Liver (tissue), 8 donors: ENCODE measurements at regions not wholly inside any gene's neighbourhood (a gene's known extent, or its start where the extent isn't known, plus 50 kb on each side); places are given as distances from the start of the nearest gene placed in this dataset.

Source experiments
- DNase-seq: peaks from one replicate; pipeline ENCODE4 v3.0.0-alpha.2; 2017; ENCODE audit warnings: low spot score
- H3K27ac ChIP-seq, 2 donors: one replicate each; pipeline ENCODE4 v1.7.0; 2013; ENCODE audit warnings: inconsistent platforms in 2 of 2, low read length in 2 of 2, control low read depth in 1 of 2, low read depth in 1 of 2, mild to moderate bottlenecking in 1 of 2
- H3K27me3 ChIP-seq, 4 donors: one replicate each; pipeline versions ENCODE4 v1.6.1 to v1.7.0; 2013; ENCODE audit warnings: low read length in 3 of 4, inconsistent platforms in 1 of 4, mild to moderate bottlenecking in 1 of 4, moderate library complexity in 1 of 4; ENCODE audit not compliant: control insufficient read depth in 4 of 4, insufficient read depth in 4 of 4
- H3K36me3 ChIP-seq, 4 donors: one replicate each; pipeline versions ENCODE4 v1.6.1 to v1.7.0; 2013; ENCODE audit warnings: low read length in 3 of 4, mild to moderate bottlenecking in 3 of 4, low read depth in 1 of 4, moderate library complexity in 1 of 4; ENCODE audit not compliant: control insufficient read depth in 4 of 4, insufficient read depth in 3 of 4
- H3K4me1 ChIP-seq, 4 donors: one replicate each; pipeline versions ENCODE4 v1.6.1 to v1.7.0; 2013; ENCODE audit warnings: low read length in 3 of 4, mild to moderate bottlenecking in 3 of 4, moderate library complexity in 1 of 4; ENCODE audit not compliant: control insufficient read depth in 4 of 4, insufficient read depth in 4 of 4
- H3K4me3 ChIP-seq, 3 donors: one replicate each; pipeline versions ENCODE4 v1.6.1 to v1.7.0; 2013; ENCODE audit warnings: low read length in 3 of 3, control low read depth in 1 of 3, low read depth in 1 of 3, mild to moderate bottlenecking in 1 of 3
- H3K9ac ChIP-seq, 2 donors: one replicate each; pipeline ENCODE4 v1.7.0; 2013; ENCODE audit warnings: low read length in 2 of 2, mild to moderate bottlenecking in 2 of 2, moderate library complexity in 2 of 2, control low read depth in 1 of 2, low read depth in 1 of 2
- H3K9me3 ChIP-seq, 4 donors: one replicate each; pipeline versions ENCODE4 v1.6.1 to v1.7.0; 2013; ENCODE audit warnings: low read length in 3 of 4; ENCODE audit not compliant: control insufficient read depth in 4 of 4
- CTCF ChIP-seq: fragments of 150-350 bp; IDR thresholded peaks from 2 replicates; pipeline ENCODE4 v1.5.1; 2017; ENCODE audit warnings: improper control_type of control experiment, low read depth, low read length; ENCODE audit not compliant: missing input control
- EGR1 ChIP-seq, 2 donors: IDR thresholded peaks; 2 replicates each; pipeline ENCODE4 v1.6.1; 2016 to 2018; ENCODE audit warnings: antibody characterized with exemption in 2 of 2, low read depth in 2 of 2
- FOXA2 ChIP-seq: IDR thresholded peaks from 2 replicates; pipeline ENCODE4 v1.6.1; 2016; ENCODE audit warnings: antibody characterized with exemption
- GABPA ChIP-seq, 2 donors: IDR thresholded peaks in 1 of 2; conservative IDR thresholded peaks in 1 of 2; 2 replicates each; pipeline ENCODE4 v1.6.1; 2016; ENCODE audit warnings: antibody characterized with exemption in 2 of 2, mild to moderate bottlenecking in 1 of 2, moderate library complexity in 1 of 2
- HNF4A ChIP-seq, 2 donors: conservative IDR thresholded peaks; 2 replicates each; pipeline ENCODE4 v1.6.1; 2016; ENCODE audit warnings: antibody characterized with exemption in 2 of 2, mild to moderate bottlenecking in 2 of 2
- HNF4G ChIP-seq: IDR thresholded peaks from 2 replicates; pipeline ENCODE4 v1.6.1; 2016; ENCODE audit warnings: antibody characterized with exemption
- JUND ChIP-seq, 2 donors: IDR thresholded peaks; 2 replicates each; pipeline ENCODE4 v1.6.1; 2016; ENCODE audit warnings: antibody characterized with exemption in 2 of 2
- NR2F2 ChIP-seq: IDR thresholded peaks from 2 replicates; pipeline ENCODE4 v1.6.1; 2016; ENCODE audit warnings: antibody characterized with exemption
- RAD21 ChIP-seq, 2 donors: IDR thresholded peaks; 2 replicates each; pipeline ENCODE4 v1.6.1; 2016; ENCODE audit warnings: antibody characterized with exemption in 2 of 2, mild to moderate bottlenecking in 2 of 2
- REST ChIP-seq: IDR thresholded peaks from 2 replicates; pipeline ENCODE4 v1.6.1; 2016; ENCODE audit warnings: antibody characterized with exemption, mild to moderate bottlenecking
- RXRA ChIP-seq, 2 donors: IDR thresholded peaks; 2 replicates each; pipeline ENCODE4 v1.6.1; 2017 to 2018; ENCODE audit warnings: antibody characterized with exemption in 2 of 2, mild to moderate bottlenecking in 1 of 2
- SP1 ChIP-seq: IDR thresholded peaks from 2 replicates; pipeline ENCODE4 v1.6.1; 2018; ENCODE audit warnings: antibody characterized with exemption, mild to moderate bottlenecking
- TAF1 ChIP-seq: conservative IDR thresholded peaks from 2 replicates; pipeline ENCODE4 v1.6.1; 2016; ENCODE audit warnings: antibody characterized with exemption, mild to moderate bottlenecking
- ZBTB33 ChIP-seq: IDR thresholded peaks from 2 replicates; pipeline ENCODE4 v1.6.1; 2016; ENCODE audit warnings: antibody characterized with exemption
- WGBS: extraction: QIAGEN DNeasy Blood & Tissue Kit; methylation state at CpG from one replicate; pipeline ENCODE4 v1.1.7; 2013; 5-methylcytosine and 5-hydroxymethylcytosine counted together
- donor health status: healthy.
- donor health status: healthy.
- donor health status: healthy.
- donor health status: healthy.
- donor health status: healthy.

GRCh38 chr12:46693518-46693917, 132.3 kb downstream of the SLC38A4 start:
- TF ChIP-seq JUND (IDR thresholded peaks at IDR 0.05) = no peak
- TF ChIP-seq ZBTB33 = no peak
- no peak for TF ChIP-seq RAD21 (IDR thresholded peaks at IDR 0.05)
- H3K9ac ChIP-seq = no peak overlapping the region
- H3K4me3 ChIP-seq = no peak overlapping the region
- peaks cover 0 to 5% (median 3%) of the 10 kb centered on the region in 4 donors for H3K9me3 ChIP-seq
- H3K27ac ChIP-seq = no peak overlapping the region
- 87% methylated on average over 2 of the region's 2 CpGs for WGBS
- DNase-seq = no peak
- H3K4me1 ChIP-seq = no peaks in the 10 kb centered on the region
- no peaks in the 10 kb centered on the region for H3K27me3 ChIP-seq
- H3K36me3 ChIP-seq = no peaks in the 10 kb centered on the region

GRCh38 chr12:46693034-46693433, 132.8 kb downstream of the SLC38A4 start:
- DNase-seq = no peak

GRCh38 chr12:46692606-46693005, 133.2 kb downstream of the SLC38A4 start:
- Histone ChIP-seq H3K9ac (no peak overlapping the region), H3K4me3 (no peak overlapping the region), H3K27ac (no peak overlapping the region), H3K27me3 (no peaks in the 10 kb centered on the region), H3K36me3 (no peaks in the 10 kb centered on the region), H3K4me1 (no peaks in the 10 kb centered on the region), H3K9me3 (no peaks in the 10 kb centered on the region)
- WGBS = 92% methylated on average over 3 of the region's 3 CpGs
- no peak for DNase-seq
- TF ChIP-seq NR2F2 = no peak
- no peak for TF ChIP-seq TAF1
- TF ChIP-seq RAD21 (IDR thresholded peaks at IDR 0.05) = no peak
- TF ChIP-seq HNF4G = no peak
- TF ChIP-seq ZBTB33 = no peak
- TF ChIP-seq RXRA (IDR thresholded peaks at IDR 0.05) = no peak
- no peak for TF ChIP-seq CTCF
- TF ChIP-seq REST = no peak
- TF ChIP-seq FOXA2 = no peak
- no peak for TF ChIP-seq GABPA (IDR thresholded peaks at IDR 0.05 in 1 of 2, conservative IDR thresholded peaks at IDR 0.05 in 1 of 2)

More at GRCh38 chr12:46693034-46693433, 132.8 kb downstream of the SLC38A4 start:
- TF ChIP-seq GABPA (IDR thresholded peaks at IDR 0.05 in 1 of 2, conservative IDR thresholded peaks at IDR 0.05 in 1 of 2) (no peak), CTCF (no peak), SP1 (no peak), RXRA (IDR thresholded peaks at IDR 0.05) (no peak), EGR1 (IDR thresholded peaks at IDR 0.05; ENCODE audit: low read depth in 2 of 2) (no peak), HNF4G (no peak), NR2F2 (no peak), HNF4A (conservative IDR thresholded peaks at IDR 0.05) (no peak)
- no peaks in the 10 kb centered on the region for H3K27me3 ChIP-seq
- no peak overlapping the region for H3K4me3 ChIP-seq
- WGBS = 91% methylated on average over 4 of the region's 4 CpGs
- H3K27ac ChIP-seq = no peak overlapping the region
- H3K36me3 ChIP-seq = no peaks in the 10 kb centered on the region
- H3K9me3 ChIP-seq = peaks cover 0 to 4% (median 2%) of the 10 kb centered on the region in 4 donors
- H3K4me1 ChIP-seq = no peaks in the 10 kb centered on the region
- H3K9ac ChIP-seq = no peak overlapping the region
